ENCODE measurements at regions not wholly inside any gene's neighbourhood (a gene's known extent, or its start where the extent isn't known, plus 50 kb on each side); places are given as distances from the start of the nearest gene placed in this dataset.

DNA sequence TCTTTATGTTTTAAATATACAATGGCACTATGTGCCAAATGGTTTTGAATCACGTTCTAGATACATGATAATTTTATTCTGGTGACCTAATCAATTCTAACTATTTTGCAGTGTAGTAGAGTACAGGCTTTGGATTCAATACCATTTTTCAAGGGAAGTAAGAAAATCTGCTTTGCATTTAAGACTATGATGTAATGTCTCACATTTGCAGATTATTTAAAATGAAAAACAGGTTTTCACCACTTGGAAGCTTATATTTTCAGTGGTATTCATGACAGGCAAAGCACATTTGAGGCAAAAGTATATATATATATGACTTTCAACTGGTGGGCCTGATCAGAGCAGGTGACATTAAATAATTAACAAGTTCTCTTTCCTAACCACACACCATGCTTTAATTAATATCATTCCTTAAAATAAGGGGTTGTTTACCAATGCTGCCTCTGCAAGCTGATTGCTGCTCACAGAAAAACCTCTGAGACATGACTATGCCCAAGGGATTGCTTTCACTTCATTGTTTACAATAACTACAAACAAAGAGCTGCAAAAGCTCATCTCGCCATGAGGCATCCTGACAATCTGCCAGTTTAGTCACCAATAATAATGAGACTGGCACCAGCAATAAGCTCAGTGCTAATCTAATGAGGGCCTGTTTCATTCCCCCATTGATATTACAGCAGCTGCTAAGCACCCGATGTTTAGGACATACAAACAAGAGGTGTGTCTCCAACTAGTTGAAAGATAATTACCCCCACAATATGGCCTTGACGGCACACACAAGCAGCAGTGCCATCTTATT lies 1176.0 kb upstream of the GJE1 start:
- TF ChIP-seq, protein P1, sequence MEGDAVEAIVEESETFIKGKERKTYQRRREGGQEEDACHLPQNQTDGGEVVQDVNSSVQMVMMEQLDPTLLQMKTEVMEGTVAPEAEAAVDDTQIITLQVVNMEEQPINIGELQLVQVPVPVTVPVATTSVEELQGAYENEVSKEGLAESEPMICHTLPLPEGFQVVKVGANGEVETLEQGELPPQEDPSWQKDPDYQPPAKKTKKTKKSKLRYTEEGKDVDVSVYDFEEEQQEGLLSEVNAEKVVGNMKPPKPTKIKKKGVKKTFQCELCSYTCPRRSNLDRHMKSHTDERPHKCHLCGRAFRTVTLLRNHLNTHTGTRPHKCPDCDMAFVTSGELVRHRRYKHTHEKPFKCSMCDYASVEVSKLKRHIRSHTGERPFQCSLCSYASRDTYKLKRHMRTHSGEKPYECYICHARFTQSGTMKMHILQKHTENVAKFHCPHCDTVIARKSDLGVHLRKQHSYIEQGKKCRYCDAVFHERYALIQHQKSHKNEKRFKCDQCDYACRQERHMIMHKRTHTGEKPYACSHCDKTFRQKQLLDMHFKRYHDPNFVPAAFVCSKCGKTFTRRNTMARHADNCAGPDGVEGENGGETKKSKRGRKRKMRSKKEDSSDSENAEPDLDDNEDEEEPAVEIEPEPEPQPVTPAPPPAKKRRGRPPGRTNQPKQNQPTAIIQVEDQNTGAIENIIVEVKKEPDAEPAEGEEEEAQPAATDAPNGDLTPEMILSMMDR (IDR thresholded peaks at IDR 0.05), result no peak
- no peak for TF ChIP-seq EP300 (IDR thresholded peaks at IDR 0.05)
- no peak for TF ChIP-seq POLR2AphosphoS5 (IDR thresholded peaks at IDR 0.05)
